ENCODE measurements at regions not wholly inside any gene's neighbourhood (a gene's known extent, or its start where the extent isn't known, plus 50 kb on each side); places are given as distances from the start of the nearest gene placed in this dataset.
"Not testable (repeated sequence)": the region's sequence is repeated elsewhere in the genome, so short reads cannot be mapped to it uniquely, and the experiment has no call there.

GRCh38 chrX:107393656-107394055 is 55.8 kb upstream of the FRMPD3 start:
- TF ChIP-seq, protein P1, sequence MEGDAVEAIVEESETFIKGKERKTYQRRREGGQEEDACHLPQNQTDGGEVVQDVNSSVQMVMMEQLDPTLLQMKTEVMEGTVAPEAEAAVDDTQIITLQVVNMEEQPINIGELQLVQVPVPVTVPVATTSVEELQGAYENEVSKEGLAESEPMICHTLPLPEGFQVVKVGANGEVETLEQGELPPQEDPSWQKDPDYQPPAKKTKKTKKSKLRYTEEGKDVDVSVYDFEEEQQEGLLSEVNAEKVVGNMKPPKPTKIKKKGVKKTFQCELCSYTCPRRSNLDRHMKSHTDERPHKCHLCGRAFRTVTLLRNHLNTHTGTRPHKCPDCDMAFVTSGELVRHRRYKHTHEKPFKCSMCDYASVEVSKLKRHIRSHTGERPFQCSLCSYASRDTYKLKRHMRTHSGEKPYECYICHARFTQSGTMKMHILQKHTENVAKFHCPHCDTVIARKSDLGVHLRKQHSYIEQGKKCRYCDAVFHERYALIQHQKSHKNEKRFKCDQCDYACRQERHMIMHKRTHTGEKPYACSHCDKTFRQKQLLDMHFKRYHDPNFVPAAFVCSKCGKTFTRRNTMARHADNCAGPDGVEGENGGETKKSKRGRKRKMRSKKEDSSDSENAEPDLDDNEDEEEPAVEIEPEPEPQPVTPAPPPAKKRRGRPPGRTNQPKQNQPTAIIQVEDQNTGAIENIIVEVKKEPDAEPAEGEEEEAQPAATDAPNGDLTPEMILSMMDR (conservative IDR thresholded peaks at IDR 0.05): not testable (repeated sequence)
- TF ChIP-seq EZH2 (IDR thresholded peaks at IDR 0.05; ENCODE audit: low read depth): not testable (repeated sequence)
